ENCODE measurements at regions not wholly inside any gene's neighbourhood (a gene's known extent, or its start where the extent isn't known, plus 50 kb on each side); places are given as distances from the start of the nearest gene placed in this dataset.

- DNase-seq = no peak
These were observed 73.7 kb upstream of the NPAS1 start for GRCh38 chr19:46945694-46946489.

- no peak for DNase-seq
These were observed 72.9 kb upstream of the NPAS1 start for GRCh38 chr19:46946611-46947238.

GRCh38 chr19:46947866-46948265, 71.8 kb upstream of the NPAS1 start:
- no peak for DNase-seq

- DNase-seq = no peak
These were observed 69.0 kb upstream of the NPAS1 start for GRCh38 chr19:46950526-46951170.

GRCh38 chr19:46951171-46951986, 68.3 kb upstream of the NPAS1 start:
- no peak for DNase-seq

GRCh38 chr19:46952874-46953273, 66.8 kb upstream of the NPAS1 start:
- DNase-seq = no peak

GRCh38 chr19:46953955-46954501, 65.6 kb upstream of the NPAS1 start:
- DNase-seq = no peak

GRCh38 chr19:46954502-46954992, 65.1 kb upstream of the NPAS1 start:
- DNase-seq = no peak

GRCh38 chr19:46954993-46955812, 64.4 kb upstream of the NPAS1 start:
- peak; percentile 11 to 42 for DNase-seq

GRCh38 chr19:46955813-46956371, 63.7 kb upstream of the NPAS1 start:
- DNase-seq = peak in 1 of 2 experiments; percentile 6

- DNase-seq = no peak
These were observed 61.1 kb upstream of the NPAS1 start for GRCh38 chr19:46958532-46958931.

GRCh38 chr19:46959894-46960556, 59.6 kb upstream of the NPAS1 start:
- DNase-seq = no peak

- DNase-seq = no peak
These were observed 57.5 kb upstream of the NPAS1 start for GRCh38 chr19:46962030-46962570.

- no peak for DNase-seq
These were observed 56.4 kb upstream of the NPAS1 start for GRCh38 chr19:46963093-46963734.

- peak in 1 of 2 experiments; percentile 15 for DNase-seq
These were observed 52.0 kb upstream of the NPAS1 start for GRCh38 chr19:46967578-46968032.
